Psoas muscle (tissue), 7 donors: ENCODE measurements at regions not wholly inside any gene's neighbourhood (a gene's known extent, or its start where the extent isn't known, plus 50 kb on each side); places are given as distances from the start of the nearest gene placed in this dataset.

Experiments
- ATAC-seq, 4 donors: fragments of 200-7000 bp; cut with Tn5 transposase; one replicate each; pipeline ENCODE4 v1.9.1; 2020; ENCODE audit warnings: moderate library complexity in 3 of 4, mild to moderate bottlenecking in 2 of 4
- DNase-seq, 2 donors: peaks; one replicate each; pipeline ENCODE4 v3.0.0-alpha.2; 2020
- H3K27ac ChIP-seq: fragments of 200-600 bp; one replicate; pipeline ENCODE4 v1.8.0; 2022
- H3K27me3 ChIP-seq, 3 donors: fragments of 200-600 bp in 1 of 3; one replicate each; pipeline versions ENCODE4 v1.6.1 to v1.8.0; 2013 to 2022; ENCODE audit warnings: low read length in 2 of 3, mild to moderate bottlenecking in 2 of 3, moderate library complexity in 1 of 3; ENCODE audit not compliant: insufficient read depth in 3 of 3
- H3K36me3 ChIP-seq, 2 donors: fragments of 200-600 bp in 1 of 2; one replicate each; pipeline versions ENCODE4 v1.6.1 to v1.8.0; 2013 to 2022; ENCODE audit warnings: low read depth in 1 of 2, mild to moderate bottlenecking in 1 of 2, moderate library complexity in 1 of 2; ENCODE audit not compliant: insufficient read depth in 1 of 2
- H3K4me1 ChIP-seq: fragments of 200-600 bp; one replicate; pipeline ENCODE4 v1.8.0; 2022
- H3K4me3 ChIP-seq: fragments of 200-600 bp; one replicate; pipeline ENCODE4 v1.8.0; 2022; ENCODE audit warnings: mild to moderate bottlenecking
- H3K9me3 ChIP-seq: fragments of 200-600 bp; one replicate; pipeline ENCODE4 v1.8.0; 2022
- CTCF ChIP-seq: fragments of 200-600 bp; IDR thresholded peaks from one replicate; pipeline ENCODE4 v1.8.0; 2022; ENCODE audit warnings: antibody characterized with exemption
- WGBS, 3 donors: extraction: QIAGEN DNeasy Blood & Tissue Kit; methylation state at CpG; one replicate each; pipeline versions ENCODE4 v1.1.6 to v1.1.7; 2013; 5-methylcytosine and 5-hydroxymethylcytosine counted together
- intact Hi-C, 2 donors: fragments of 100-400 bp; cut with DNase I; formaldehyde crosslinking; loops; one replicate each; pipeline versions ENCODE4 v1.11.0 to v1.14.2; 2022
- donor health status: healthy with polysubstance abuse.
- donor health status: DM: no; HTN: no; CAD: no; lungs with moderate emphysema.
- donor health status: Bipolar disorder and iron deficiency.
- donor health status: healthy.
- donor health status: DM: yes; HTN: yes; CAD: no.
- donor health status: DM: no; HTN: no; CAD: no.
- donor health status: DM: yes; HTN: yes; CAD: no.

GRCh38 chr11:134584001-134584561 is 172.0 kb upstream of the B3GAT1 start:
- no peaks in the 10 kb centered on the region for H3K4me1 ChIP-seq
- ATAC-seq (no peak), DNase-seq (no peak)
- no peak overlapping the region for H3K4me3 ChIP-seq
- WGBS, 3 donors: 40 to 54% (median 44%) methylated on average over 15 of the region's 15 CpGs
- no peaks in the 10 kb centered on the region for H3K9me3 ChIP-seq
- no peak overlapping the region for H3K27ac ChIP-seq
- intact Hi-C loops: no loop called here
- no peak for TF ChIP-seq CTCF
- no peaks in the 10 kb centered on the region for H3K36me3 ChIP-seq
- peaks cover 2 to 5% (median 3%) of the 10 kb centered on the region in 3 donors for H3K27me3 ChIP-seq

DNA sequence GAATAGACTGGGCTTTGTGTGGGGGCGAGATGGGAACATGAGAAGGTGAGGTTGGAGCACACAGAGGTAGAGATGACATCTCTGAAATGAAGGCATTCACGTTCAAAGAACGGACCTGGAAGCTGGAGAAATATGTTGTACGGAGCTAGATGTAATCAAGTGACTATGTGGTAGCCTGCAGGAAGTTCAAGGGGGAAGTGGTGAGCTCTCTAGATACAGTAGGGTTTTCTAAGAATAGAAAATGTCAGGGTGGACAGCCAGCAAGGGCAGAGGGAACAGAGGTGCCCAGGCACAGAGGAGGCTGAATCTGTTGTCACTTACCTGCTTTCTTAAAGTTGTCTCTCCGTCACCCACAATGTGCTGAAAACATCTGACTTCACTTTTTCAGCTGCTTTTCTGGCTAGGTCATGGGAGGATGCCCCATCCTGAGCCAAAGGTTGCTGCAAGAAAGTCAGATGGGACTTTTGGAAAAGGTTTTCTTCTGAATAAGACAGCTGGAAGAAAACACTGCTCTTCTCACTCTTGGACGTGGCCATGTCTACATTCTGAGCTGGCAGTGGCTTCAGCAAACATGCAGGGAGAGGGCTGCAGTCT is 171.5 kb upstream of the B3GAT1 start:
- H3K9me3 ChIP-seq: no peaks in the 10 kb centered on the region
- no peaks in the 10 kb centered on the region for H3K4me1 ChIP-seq
- no peak overlapping the region for H3K27ac ChIP-seq
- intact Hi-C loops: no loop called here
- no peak for TF ChIP-seq CTCF
- 51 to 55% (median 52%) methylated on average over 6 of the region's 6 CpGs for WGBS, 3 donors
- H3K36me3 ChIP-seq: no peaks in the 10 kb centered on the region
- H3K4me3 ChIP-seq: no peak overlapping the region
- ATAC-seq (no peak), DNase-seq (no peak)
- H3K27me3 ChIP-seq: peaks cover 0 to 5% (median 3%) of the 10 kb centered on the region in 3 donors

GRCh38 chr11:134582770-134583095 is 170.7 kb upstream of the B3GAT1 start:
- DNase-seq (no peak), ATAC-seq (no peak)
- TF ChIP-seq CTCF: no peak
- H3K4me3 ChIP-seq: no peak overlapping the region
- H3K27ac ChIP-seq: no peak overlapping the region
- no peaks in the 10 kb centered on the region for H3K9me3 ChIP-seq
- no peaks in the 10 kb centered on the region for H3K4me1 ChIP-seq
- WGBS, 3 donors: 59 to 75% (median 60%) methylated on average over 1 of the region's 1 CpG
- no peaks in the 10 kb centered on the region for H3K36me3 ChIP-seq
- intact Hi-C loops: no loop called here
- H3K27me3 ChIP-seq: peaks cover 0 to 5% (median 3%) of the 10 kb centered on the region in 3 donors

DNA sequence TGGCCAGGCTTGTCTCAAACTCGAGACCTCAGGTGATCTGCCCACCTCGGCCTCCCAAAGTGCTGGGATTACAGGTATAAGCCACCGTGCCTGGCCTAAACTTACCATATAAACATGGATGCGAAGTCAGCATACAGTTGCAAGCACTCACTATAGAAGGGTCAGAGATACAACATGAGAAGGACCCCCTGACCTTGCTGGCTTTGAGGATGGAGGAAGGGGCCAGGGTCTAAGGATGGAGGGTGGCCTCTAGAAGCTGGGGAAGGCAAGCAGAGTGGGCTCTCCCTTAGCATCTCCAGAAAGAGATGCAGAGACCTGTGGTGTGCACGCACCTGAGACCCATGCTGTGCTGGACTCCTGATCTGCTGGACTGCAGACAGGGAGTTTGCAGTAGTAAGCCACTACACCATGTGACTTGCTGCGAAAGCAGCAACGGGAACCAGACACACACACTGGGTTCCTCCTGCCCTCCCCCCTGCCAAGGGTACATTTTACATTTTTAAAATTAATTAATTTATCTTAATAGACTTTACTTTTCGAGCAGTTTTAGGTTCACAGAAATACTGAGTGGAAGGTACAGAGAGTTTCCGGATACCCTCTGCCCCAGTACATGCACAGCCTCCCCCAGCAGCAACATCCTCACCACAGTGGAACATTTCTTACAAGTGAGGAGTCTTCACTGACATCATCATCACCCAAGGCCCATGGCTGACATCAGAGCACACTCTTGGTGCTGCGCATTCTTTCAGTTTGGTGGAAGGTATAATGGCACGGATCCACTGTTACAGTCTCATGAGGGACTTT is 170.1 kb upstream of the B3GAT1 start:
- DNase-seq (no peak), ATAC-seq (no peak)
- TF ChIP-seq CTCF: no peak
- no peak overlapping the region for H3K4me3 ChIP-seq
- no peaks in the 10 kb centered on the region for H3K9me3 ChIP-seq
- no peak overlapping the region for H3K27ac ChIP-seq
- H3K36me3 ChIP-seq: no peaks in the 10 kb centered on the region
- peaks cover 0 to 5% (median 3%) of the 10 kb centered on the region in 3 donors for H3K27me3 ChIP-seq
- 86 to 89% (median 87%) methylated on average over 11 of the region's 11 CpGs for WGBS, 3 donors
- no peaks in the 10 kb centered on the region for H3K4me1 ChIP-seq
- intact Hi-C loops: no loop called here
